ENCODE measurements at regions not wholly inside any gene's neighbourhood (a gene's known extent, or its start where the extent isn't known, plus 50 kb on each side); places are given as distances from the start of the nearest gene placed in this dataset.

DNA sequence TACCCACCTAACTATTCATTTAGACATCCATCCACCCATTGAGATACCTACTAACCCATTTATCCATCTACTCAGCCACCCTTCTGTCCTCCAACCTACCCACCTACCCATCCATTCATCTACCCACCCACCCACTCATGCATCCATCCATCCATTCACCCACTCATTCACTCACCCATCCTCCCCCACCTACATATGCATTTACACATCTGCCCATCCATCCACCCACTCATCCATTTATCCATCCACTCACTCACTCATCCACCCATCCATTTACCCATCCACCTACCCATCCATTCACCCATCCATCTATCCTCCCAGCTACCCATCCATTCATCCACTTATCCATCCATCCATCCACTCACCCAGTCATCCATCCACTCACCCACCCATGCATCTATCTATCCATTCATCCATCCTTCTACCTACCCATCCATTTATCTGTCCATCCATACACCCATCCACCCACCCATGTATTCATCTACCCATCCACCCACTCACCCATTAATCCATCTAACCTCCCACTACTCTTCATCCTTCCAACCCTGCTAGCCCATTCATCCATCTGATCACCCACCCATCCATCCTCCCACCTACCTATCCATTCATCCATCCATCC lies 378.7 kb downstream of the CTTN start (continued):
- TF ChIP-seq, protein P1, sequence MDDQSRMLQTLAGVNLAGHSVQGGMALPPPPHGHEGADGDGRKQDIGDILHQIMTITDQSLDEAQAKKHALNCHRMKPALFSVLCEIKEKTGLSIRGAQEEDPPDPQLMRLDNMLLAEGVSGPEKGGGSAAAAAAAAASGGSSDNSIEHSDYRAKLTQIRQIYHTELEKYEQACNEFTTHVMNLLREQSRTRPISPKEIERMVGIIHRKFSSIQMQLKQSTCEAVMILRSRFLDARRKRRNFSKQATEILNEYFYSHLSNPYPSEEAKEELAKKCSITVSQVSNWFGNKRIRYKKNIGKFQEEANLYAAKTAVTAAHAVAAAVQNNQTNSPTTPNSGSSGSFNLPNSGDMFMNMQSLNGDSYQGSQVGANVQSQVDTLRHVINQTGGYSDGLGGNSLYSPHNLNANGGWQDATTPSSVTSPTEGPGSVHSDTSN (IDR thresholded peaks at IDR 0.05): no peak
- TF ChIP-seq SMC3 (IDR thresholded peaks at IDR 0.05; ENCODE audit: low read depth, low read length): no peak
- no peak for TF ChIP-seq NRF1 (IDR thresholded peaks at IDR 0.05; ENCODE audit: low read depth, low read length)
- TF ChIP-seq GABPA (IDR thresholded peaks at IDR 0.05; ENCODE audit: low read depth): no peak
- TF ChIP-seq, protein P2, sequence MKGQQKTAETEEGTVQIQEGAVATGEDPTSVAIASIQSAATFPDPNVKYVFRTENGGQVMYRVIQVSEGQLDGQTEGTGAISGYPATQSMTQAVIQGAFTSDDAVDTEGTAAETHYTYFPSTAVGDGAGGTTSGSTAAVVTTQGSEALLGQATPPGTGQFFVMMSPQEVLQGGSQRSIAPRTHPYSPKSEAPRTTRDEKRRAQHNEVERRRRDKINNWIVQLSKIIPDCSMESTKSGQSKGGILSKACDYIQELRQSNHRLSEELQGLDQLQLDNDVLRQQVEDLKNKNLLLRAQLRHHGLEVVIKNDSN (IDR thresholded peaks at IDR 0.05; ENCODE audit: borderline replicate concordance, low read depth): no peak
- TF ChIP-seq JUND (IDR thresholded peaks at IDR 0.05): no peak
- no peak for TF ChIP-seq TEAD4 (IDR thresholded peaks at IDR 0.05; ENCODE audit: borderline replicate concordance, insufficient read depth)

DNA sequence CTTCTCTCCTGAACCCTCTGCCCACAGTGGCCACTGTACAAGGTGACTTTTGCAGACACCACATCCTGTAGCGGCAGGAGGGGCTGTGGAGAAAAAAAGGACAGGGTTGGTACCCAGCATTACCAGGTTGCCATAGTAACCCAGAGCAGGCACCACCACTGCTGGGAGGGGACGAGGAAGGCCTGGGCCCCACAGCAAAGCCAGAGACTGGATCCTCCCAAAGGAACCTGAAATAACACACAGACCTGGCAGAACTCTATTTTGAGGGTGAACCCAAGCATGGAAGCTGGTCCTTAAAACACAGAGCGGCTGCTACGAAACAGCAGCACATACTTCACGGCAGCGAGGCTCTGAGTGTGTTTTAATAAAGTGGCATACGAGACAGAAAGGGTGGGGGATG lies 380.6 kb downstream of the CTTN start:
- Histone ChIP-seq H3K36me3 (replicated peaks in 1 of 2; ENCODE audit: control insufficient read depth in 1 of 2, insufficient read depth in 2 of 2, low read length in 1 of 2) (no peaks in the 10 kb centered on the region), H3K9ac (no peak overlapping the region), H4K20me1 (ENCODE audit: insufficient read depth) (no peaks in the 10 kb centered on the region), H3K4me2 (no peak overlapping the region), H3K9me3 (no peaks in the 10 kb centered on the region), H2AFZ (ENCODE audit: low read depth) (no peak overlapping the region), H3K27me3 (ENCODE audit: insufficient read depth) (no peaks in the 10 kb centered on the region), H3K27ac (ENCODE audit: low read depth in 2 of 2, low read length in 1 of 2) (no peak overlapping the region), H3K4me3 (ENCODE audit: low read depth in 2 of 2, low read length in 1 of 2) (no peak overlapping the region), H3F3A (replicated peaks; ENCODE audit: insufficient read depth) (no peaks in the 10 kb centered on the region), H3K79me2 (ENCODE audit: insufficient read depth) (no peaks in the 10 kb centered on the region), H3K4me1 (ENCODE audit: control insufficient read depth in 1 of 2, insufficient read depth in 2 of 2, low read depth in 1 of 2, low read length in 1 of 2) (peaks cover 0 to 3% of the 10 kb centered on the region in 2 experiments; a peak in 1 of 4 replicates), H3K9me2 (no peaks in the 10 kb centered on the region)
- TF ChIP-seq YY1 (IDR thresholded peaks at IDR 0.05; ENCODE audit: low read depth): no peak
- TF ChIP-seq, protein P2 (IDR thresholded peaks at IDR 0.05; ENCODE audit: borderline replicate concordance, low read depth): no peak
- TF ChIP-seq NRF1 (IDR thresholded peaks at IDR 0.05; ENCODE audit: low read depth, low read length): no peak
- no peak for TF ChIP-seq NFIC (IDR thresholded peaks at IDR 0.05; ENCODE audit: borderline replicate concordance)
- TF ChIP-seq POLR2AphosphoS5 (IDR thresholded peaks at IDR 0.05; ENCODE audit: low read depth, low read length): no peak
- TF ChIP-seq, protein P3, sequence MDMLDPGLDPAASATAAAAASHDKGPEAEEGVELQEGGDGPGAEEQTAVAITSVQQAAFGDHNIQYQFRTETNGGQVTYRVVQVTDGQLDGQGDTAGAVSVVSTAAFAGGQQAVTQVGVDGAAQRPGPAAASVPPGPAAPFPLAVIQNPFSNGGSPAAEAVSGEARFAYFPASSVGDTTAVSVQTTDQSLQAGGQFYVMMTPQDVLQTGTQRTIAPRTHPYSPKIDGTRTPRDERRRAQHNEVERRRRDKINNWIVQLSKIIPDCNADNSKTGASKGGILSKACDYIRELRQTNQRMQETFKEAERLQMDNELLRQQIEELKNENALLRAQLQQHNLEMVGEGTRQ (IDR thresholded peaks at IDR 0.05; ENCODE audit: borderline replicate concordance, low read depth, low read length): no peak
- TF ChIP-seq TAF1 (IDR thresholded peaks at IDR 0.05; ENCODE audit: borderline replicate concordance, low read depth, low read length): no peak
- no peak for TF ChIP-seq FOSL2 (IDR thresholded peaks at IDR 0.05; ENCODE audit: borderline replicate concordance, low read depth)
- no peak for TF ChIP-seq MEF2A (IDR thresholded peaks at IDR 0.05; ENCODE audit: borderline replicate concordance, low read depth)
- TF ChIP-seq FOXJ3 (CRISPR knock-in tag; IDR thresholded peaks at IDR 0.05): no peak
- TF ChIP-seq SIN3A (IDR thresholded peaks at IDR 0.05; ENCODE audit: borderline replicate concordance, low read depth, low read length): no peak
- TF ChIP-seq SMC3 (IDR thresholded peaks at IDR 0.05; ENCODE audit: low read depth, low read length): no peak
- TF ChIP-seq TEAD4 (IDR thresholded peaks at IDR 0.05; ENCODE audit: borderline replicate concordance, insufficient read depth): no peak
- TF ChIP-seq EP300 (IDR thresholded peaks at IDR 0.05; ENCODE audit: borderline replicate concordance in 1 of 2, low read depth in 1 of 2, low read length in 1 of 2): no peak
- TF ChIP-seq ELF1 (IDR thresholded peaks at IDR 0.05): no peak
- no peak for TF ChIP-seq RFX5 (IDR thresholded peaks at IDR 0.05; ENCODE audit: low read length)
- TF ChIP-seq EZH2phosphoT487 (IDR thresholded peaks at IDR 0.05; ENCODE audit: borderline replicate concordance, low read depth): no peak
- ChIA-PET CTCF (interaction anchor here (0.6 to 2.6 kb wide), 3 partner anchors 8 to 592 kb away, joined by 4 to 10 read pairs (median 4); no protein-coding TSS in a partner anchor), POLR2A (no interaction called here)
- 17% methylated on average over 7 of the region's 7 CpGs for WGBS (ENCODE audit: low lambda C conversion rate)
- peak; percentile 74 for DNase-seq

All from SK-N-SH (cell line).